ENCODE measurements at regions not wholly inside any gene's neighbourhood (a gene's known extent, or its start where the extent isn't known, plus 50 kb on each side); places are given as distances from the start of the nearest gene placed in this dataset.
"Not testable (repeated sequence)": the region's sequence is repeated elsewhere in the genome, so short reads cannot be mapped to it uniquely, and the experiment has no call there.

GRCh38 chr6:121951123-121951522 lies 448.3 kb upstream of the HSF2 start:
- no peak for DNase-seq

DNA sequence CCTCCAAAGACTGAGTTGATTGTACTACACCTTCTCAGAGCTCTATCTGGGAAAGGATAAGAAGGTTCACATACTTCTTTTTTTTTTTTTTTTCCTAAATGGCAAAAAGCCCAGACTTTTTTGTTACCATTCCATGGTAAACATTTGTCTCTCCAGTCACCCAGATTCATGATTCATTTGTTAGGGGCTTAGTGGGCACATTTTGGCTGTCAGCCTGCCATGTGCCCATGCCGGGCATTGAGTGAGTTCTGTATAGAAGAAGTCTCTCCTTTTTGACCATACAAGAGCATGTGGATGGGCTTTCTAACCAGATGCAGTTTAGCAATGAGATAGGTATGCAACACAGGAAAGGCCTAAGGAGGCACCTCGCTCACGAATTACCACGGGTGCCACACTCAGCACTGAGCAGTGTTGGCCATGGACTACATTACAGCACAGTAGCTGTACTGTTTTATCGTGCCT lies 447.5 kb upstream of the HSF2 start:
- DNase-seq: no peak

GRCh38 chr6:121955401-121955800 lies 444.1 kb upstream of the HSF2 start:
- not testable (repeated sequence) for DNase-seq

GRCh38 chr6:121956782-121957181 lies 442.7 kb upstream of the HSF2 start:
- no peak for DNase-seq

- no peak for DNase-seq
These were observed 440.0 kb upstream of the HSF2 start for GRCh38 chr6:121959501-121959900.

GRCh38 chr6:121961619-121962125 lies 437.8 kb upstream of the HSF2 start:
- no peak for DNase-seq

DNA sequence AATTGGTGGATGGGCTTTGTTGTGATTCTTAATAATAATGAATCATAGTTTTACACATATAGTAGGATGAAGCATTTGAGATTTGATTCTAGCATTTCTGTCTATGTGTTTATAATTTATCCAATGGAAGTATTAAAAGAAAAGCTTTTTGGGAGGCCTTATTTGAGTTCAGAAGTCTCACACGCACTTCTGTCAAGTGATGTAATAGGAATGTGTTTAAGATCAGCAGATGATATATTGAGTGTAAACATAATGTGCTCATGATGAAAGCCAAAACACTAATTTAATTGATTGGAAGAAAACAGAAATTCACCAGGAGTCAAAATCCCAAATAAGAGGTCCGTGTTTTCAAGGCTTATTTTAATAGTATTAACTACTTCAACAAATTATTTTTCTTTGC lies 435.6 kb upstream of the HSF2 start:
- DNase-seq: no peak

DNA sequence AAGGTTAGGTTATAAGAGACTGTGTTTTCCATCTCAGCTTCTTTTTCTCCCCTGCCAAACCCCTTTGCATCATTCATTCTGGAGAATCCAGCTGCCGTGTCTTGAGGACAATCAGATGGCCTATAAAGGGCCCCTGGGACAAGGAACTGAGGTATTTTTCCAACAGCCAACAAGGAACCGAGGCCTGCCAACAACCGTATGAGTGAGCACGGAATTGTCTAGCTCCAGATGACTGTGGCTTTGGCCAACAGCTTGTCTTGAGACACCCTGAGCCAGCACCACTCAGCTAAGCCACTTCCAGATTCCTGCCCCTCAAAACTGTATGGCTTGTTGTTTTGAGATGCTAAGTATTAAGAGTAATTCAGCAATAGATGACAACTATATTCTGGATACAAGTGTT lies 433.7 kb upstream of the HSF2 start:
- no peak for DNase-seq

GRCh38 chr6:121967631-121968030 lies 431.8 kb upstream of the HSF2 start:
- DNase-seq: no peak

DNA sequence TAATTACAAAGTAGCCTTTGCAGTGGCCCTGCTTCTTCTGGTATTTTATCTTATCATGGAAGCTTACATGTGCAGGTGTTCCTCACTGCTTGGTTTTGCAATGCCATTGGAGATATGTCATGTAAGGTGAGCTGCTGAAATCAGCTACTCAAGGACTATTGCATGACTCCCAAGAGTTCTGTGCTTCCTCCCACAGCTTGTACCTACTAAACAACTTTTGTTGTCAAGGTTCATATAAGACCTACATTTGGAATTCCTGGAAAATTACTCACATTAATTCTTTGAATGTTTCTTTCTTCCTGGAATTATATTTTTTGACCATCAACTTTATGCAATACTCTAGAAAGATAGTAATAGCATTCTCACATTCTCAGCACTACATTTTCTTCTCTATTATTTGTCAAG lies 427.5 kb upstream of the HSF2 start:
- no peak for DNase-seq

DNA sequence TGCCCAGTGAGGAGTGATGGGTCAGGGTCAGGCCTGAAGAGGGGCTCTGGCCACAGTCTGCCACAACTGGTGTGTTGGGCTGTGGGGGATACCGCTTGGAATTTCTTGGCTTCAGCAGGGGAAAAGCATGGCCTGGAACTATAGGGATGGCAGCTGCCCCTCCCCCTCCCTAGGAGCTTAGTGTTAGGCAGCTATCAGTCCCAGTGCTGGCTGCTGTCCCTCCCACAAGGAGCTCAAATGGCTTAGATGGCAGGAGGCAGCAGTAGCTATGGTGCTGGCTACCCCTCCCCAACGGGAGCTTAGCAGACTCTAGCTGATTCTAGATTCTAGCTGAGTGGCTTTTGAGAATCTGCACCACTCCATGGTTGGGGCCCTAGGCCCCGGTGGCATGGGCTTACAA lies 414.5 kb upstream of the HSF2 start:
- DNase-seq: peak; percentile 69

- DNase-seq: no peak
These were observed 406.1 kb upstream of the HSF2 start for GRCh38 chr6:121993362-121993761.

DNA sequence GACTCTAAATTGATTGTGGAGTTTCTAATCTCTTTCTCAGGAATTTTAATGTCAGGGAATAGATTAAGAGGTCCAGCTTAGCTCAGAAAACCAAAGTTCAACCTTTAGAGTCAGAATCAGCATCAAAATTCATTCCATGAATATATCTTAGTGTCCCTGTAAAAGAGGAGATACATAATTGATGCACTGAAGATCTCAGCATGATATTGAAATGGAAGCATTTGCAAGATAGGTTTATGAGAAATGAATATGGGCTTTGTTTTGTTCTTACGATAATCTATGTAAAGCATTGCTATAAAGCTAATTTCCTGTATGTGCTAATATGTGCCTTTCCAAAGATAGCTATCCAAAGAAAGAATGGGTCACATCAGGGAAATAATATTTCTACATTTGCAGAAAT lies 404.5 kb upstream of the HSF2 start:
- DNase-seq: no peak

GRCh38 chr6:121998631-121999030 lies 400.8 kb upstream of the HSF2 start:
- no peak for DNase-seq

DNA sequence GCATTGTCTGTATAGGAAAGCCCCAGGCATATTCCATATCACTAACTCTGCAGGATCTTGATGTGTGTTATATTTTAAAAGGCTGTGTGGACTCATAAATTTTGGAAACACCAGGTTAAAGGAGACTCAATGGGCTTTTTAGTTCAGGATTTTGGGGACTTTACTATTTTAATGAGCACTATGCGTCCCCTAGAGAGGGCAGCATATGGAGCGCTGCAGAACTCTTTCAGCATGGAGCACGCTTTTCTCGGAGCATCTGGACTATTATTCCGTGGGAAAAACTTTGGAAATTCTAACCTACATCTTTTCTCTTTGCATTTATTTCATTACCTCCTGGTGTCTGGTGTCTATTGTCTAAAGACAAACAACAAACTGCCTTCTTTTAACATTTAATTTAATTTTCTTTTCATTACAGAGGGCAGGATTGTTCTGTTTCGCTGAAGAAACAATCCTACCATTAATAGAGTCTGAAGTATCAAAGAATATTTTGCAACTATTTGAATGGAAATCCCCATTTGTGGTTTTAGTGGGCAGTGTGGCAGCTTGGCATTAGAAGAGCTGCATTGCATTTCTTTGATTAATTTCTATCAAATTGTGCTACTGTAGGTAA lies 399.9 kb upstream of the HSF2 start:
- DNase-seq: no peak

- no peak for DNase-seq
These were observed 393.8 kb upstream of the HSF2 start for GRCh38 chr6:122005661-122006060.

- DNase-seq: no peak
These were observed 392.1 kb upstream of the HSF2 start for GRCh38 chr6:122007339-122007738.

DNA sequence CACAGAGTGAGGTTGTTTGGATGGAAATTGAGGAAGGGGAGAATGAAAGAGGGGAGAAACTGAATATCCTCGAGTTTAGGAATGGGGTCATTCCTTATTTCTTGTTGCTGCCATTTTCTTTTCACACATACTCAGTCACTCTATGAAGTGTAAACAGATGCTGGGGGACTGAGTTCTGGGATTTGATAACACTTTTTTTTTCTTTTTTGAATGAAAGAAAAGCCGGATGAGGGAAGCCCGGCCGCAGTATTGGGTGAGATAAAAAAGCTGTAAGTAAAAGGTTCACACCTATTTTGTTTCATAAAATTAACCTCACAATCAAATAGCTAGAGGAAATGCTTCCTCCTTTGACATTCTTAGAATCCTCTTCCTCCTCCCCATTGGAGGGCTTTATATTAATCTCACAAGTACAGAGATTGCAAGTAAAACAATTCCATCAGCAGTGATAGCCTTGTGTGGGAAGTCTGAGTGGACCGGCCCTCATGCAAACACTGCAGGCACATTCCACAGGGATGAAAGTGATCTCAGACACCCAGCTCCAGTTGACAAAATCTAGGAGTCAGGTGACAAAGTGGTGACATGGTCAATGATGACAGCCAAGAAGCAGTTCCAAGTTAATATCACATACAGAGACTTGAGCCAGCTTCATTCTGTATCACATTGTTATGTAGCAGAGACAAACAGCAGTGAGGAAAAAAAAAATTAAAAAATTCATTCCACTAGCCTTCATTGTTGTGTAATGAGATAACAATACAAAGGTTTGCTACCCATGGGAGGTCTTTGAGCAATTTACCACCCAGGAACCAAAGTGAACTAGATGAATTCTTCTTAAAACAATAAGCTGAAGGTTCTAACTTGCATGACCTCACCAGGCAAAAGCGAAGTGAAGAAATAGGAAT lies 391.1 kb upstream of the HSF2 start:
- no peak for DNase-seq

- no peak for DNase-seq
These were observed 390.5 kb upstream of the HSF2 start for GRCh38 chr6:122009000-122009350.

- DNase-seq: no peak
These were observed 386.9 kb upstream of the HSF2 start for GRCh38 chr6:122012578-122012977.

DNA sequence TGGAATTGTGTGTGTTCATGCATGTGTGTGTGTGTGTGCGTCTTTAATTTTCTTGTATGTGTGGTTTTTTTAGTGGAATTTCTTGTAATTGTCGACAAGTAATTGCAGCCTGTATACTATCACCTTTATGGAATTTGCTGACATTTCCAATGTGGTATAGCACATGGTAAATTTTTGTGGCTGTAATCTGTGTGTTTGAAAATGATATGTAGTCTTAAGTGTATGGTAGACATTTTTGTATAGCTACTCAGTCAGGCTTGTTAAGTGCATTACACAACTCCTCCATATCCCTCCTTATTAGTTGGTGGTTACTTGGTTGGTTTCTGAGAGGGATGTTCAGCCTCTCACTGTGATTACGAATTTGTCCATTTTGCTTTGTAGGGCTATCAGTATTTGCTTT lies 384.5 kb upstream of the HSF2 start:
- no peak for DNase-seq

- DNase-seq: no peak
These were observed 378.7 kb upstream of the HSF2 start for GRCh38 chr6:122020588-122021264.

- DNase-seq: no peak
These were observed 374.3 kb upstream of the HSF2 start for GRCh38 chr6:122025104-122025503.

Data from NCI-H82 (cell line).